Activated T-cell treated with anti-CD3 and anti-CD28 coated beads, Interleukin-2, amount 50 U/mL, for 1 hour (primary cell): ENCODE measurements at regions not wholly inside any gene's neighbourhood (a gene's known extent, or its start where the extent isn't known, plus 50 kb on each side); places are given as distances from the start of the nearest gene placed in this dataset.

Experiments
- DNase-seq: peaks from one replicate; pipeline ENCODE4 v3.0.0-alpha.2; 2020

- no peak for DNase-seq
Measured at GRCh38 chr5:133794771-133795415, 173.5 kb downstream of the C5orf15 start.

- DNase-seq, result no peak
Measured at GRCh38 chr5:133793756-133794465, 174.5 kb downstream of the C5orf15 start.

DNA sequence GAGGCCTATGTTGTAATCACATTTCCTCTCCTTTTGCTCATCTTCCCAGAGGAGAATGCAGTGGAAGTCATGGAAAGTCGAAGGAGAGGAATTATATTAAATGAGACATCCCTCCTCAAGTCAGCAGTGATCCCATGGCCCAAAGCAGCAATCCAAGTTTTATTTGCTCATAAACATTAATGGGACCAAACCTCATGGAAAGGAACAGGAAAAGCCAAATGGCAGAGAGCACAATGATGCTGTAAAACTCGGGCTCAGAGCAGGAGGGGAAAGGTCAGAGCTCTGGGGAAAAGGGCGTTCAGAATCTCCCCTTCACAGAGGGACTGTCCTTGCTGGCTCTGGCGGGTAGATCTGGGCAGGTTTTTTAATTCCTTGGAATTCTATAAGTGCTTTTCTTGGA lies 175.8 kb downstream of the C5orf15 start:
- no peak for DNase-seq

DNA sequence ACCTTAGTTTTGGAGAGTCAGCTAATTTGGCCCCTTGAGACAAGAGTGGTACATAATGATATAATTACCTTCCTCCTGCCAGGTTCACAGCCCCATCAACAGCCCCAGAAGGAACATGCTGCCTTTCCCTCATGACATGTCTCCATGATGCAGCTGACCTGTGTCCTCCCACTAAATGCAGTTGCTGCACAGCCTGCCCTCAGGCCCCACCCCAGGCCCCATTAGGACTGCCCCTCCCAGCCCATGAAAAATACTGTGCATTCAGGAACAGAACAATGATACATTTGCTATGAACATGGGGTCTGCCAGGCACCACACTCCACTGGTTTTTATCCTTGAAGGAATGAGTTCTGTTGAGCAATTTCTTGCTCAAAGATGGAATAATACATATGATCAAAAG lies 176.4 kb downstream of the C5orf15 start:
- DNase-seq, result no peak

DNA sequence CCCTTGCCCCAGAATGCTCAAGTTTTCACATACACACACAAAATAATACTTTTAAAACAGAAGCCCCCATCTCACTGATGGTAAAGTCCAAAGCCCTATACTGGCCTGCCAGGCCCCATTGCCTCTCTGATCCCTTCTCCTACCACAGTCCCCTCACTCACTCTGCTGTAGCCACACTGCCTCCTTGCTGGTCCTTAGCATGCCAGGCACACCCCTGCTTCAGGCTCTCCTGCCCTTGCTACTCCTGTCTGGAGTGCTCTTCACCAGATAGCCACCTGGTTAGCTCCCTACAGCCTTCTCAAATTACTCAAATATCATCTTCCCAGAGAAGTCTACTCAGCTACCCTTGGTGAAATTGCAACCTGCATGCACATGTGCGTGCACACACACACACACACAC lies 177.5 kb downstream of the C5orf15 start:
- no peak for DNase-seq

DNA sequence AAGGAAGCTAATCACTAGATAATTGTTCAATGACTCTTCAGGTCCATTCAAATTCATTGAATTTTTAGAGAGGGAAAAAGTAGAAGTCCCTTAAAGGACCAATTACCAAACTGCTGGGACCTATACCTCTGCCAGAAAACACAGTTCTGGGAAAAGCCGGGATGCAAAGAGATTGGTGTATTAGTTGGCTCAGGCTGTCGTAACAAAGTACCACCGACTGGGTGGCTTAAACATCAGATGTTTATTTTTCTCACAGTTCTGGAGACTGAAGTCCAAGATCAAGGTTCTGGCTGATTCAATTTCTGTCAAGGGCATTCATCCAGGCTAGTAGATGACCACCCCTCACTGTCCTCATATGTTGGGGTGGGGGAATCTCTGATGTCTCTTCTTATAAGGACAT lies 177.1 kb upstream of the FSTL4 start:
- no peak for DNase-seq

DNA sequence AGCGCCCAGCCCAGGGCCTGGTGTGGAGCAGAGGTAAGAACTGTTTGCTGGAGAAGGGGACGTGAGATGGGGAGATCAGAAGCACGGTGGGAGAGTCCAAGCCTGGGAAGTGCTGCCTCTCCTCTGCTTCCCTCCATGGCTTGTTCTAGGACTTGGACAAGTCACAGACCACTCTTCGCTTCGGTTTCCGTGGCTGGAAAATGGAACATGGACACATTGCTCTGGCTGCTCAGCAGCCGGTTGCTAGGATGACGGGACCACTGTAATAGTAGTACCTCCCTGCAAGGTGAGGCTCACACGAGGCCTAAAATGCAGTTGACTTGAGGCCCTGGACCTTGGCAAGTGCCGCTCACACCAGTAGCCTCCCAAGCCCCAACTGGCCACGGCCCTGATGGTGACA lies 175.8 kb upstream of the FSTL4 start:
- DNase-seq, result no peak

DNA sequence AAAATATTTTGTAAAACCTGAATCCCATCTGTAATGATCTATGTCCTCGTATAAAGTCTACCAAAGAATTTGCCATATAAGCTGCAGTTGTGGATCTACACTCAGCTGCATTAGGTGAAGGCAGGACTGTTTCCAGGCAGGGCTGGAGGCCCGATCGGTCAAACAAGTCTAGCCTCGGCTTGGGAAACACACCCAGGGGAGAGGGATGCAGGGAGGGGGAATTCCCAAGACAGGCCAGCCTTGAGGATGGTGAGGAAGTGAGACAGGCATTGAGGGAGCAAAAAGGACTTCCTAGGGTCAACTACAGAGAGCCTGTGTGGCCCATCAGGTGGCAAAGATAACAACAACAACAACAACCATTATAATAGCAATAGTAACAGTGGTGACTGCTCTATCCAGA lies 174.1 kb upstream of the FSTL4 start:
- DNase-seq, result no peak

DNA sequence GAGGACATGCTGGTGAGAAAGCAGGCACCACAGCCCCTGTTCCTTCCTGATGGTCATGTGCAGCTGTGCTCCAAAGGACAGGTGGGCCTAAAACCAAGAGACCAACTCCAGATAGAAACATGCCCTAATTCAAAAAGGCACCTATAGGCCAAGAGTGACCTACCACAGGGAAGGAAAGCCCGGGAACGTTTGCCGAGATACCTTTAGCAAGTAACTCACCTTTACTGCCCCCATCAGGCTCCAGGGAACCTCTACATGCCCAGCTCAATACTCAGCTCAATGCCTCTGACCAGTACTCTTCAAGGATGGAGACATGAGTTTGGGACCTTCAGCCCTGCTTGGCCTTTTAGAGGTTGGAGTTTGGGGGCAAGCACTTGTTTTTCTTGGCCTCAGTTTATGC lies 172.8 kb upstream of the FSTL4 start:
- DNase-seq, result no peak

DNA sequence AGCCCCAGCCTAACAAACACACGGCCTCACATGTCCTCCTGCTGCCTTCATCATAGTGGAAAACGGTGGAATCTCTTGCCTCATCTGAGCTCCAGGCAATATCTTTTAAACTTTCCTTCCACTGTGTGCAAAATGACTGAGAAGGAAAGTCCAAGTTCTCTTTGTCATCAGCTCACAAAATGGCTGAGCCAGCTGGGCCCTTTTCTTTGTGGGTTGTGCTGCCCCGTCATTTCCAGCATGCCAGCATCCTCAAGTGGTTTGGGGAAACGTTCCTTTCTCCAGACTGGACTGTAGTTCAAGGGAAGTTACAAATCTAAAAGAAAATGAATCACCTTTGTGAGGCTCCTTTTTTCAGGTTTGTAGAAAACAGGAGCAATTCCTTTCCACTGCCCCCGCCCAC lies 171.1 kb upstream of the FSTL4 start:
- no peak for DNase-seq

GRCh38 chr5:133782736-133783135 lies 170.4 kb upstream of the FSTL4 start:
- DNase-seq, result no peak

GRCh38 chr5:133781436-133782225 lies 169.3 kb upstream of the FSTL4 start:
- no peak for DNase-seq

DNA sequence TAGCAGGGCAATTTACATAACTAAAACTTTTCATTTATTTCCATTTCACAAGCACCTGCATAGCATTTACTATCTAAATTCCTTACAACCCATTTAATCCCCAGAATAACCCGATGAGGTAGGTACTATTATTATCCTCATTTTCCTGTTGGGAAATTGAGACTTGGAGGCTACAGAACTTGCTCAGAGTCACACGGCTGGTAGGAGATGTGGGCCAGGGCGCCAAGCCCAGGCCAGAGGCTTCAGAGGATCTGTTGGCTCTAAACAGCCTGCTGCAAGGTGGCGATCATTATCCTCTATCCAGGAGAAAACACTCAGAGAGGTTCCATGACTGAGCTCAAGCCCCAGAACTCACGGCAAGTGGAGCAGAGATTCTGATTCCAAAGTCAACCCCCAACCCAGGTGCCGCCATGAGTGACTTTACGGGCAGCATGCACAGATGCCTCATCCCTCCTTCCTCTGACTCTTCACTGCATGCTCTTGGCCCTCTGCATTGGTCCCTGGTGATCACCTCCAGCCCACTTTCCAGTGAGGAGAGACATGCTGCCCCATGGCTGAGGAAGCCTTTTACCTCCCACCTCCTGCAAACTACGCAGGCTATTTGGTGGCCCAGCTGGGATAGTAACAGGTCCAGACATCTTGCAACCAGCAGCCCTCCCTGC lies 168.4 kb upstream of the FSTL4 start:
- DNase-seq, result no peak

DNA sequence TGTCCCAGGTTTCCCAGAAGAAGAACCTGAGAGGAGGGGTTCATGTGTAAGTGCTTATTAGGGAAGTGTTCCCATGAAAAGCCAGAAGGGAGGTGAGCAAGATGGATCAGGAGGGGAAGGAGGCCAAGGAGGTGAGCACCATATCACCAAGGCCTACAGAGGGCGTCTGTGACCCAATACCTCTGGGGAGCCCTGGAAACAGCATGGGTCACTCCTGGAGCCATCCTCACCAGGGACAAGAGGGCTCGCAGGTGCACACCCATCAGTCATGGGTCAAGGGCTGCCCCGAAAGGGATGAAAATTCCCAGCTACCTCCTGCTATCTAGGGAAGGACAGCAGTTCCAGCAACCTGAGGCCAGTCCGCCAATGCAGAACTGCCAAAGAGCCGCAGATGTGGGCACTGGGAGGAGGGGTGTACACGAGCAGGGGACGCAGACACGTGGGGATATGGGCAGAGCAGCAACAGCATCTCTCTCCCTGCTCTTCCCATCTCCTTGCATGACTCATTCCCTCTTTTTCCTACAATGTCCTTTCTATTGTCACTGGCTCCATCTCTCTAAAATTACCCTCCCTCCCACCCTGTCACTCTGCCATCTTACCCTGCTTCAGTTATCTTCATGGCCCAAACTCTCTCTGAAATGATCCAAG lies 167.6 kb upstream of the FSTL4 start:
- DNase-seq, result no peak

- no peak for DNase-seq
Measured at GRCh38 chr5:133778636-133779035, 166.3 kb upstream of the FSTL4 start.

GRCh38 chr5:133777951-133778350 lies 165.6 kb upstream of the FSTL4 start:
- no peak for DNase-seq

DNA sequence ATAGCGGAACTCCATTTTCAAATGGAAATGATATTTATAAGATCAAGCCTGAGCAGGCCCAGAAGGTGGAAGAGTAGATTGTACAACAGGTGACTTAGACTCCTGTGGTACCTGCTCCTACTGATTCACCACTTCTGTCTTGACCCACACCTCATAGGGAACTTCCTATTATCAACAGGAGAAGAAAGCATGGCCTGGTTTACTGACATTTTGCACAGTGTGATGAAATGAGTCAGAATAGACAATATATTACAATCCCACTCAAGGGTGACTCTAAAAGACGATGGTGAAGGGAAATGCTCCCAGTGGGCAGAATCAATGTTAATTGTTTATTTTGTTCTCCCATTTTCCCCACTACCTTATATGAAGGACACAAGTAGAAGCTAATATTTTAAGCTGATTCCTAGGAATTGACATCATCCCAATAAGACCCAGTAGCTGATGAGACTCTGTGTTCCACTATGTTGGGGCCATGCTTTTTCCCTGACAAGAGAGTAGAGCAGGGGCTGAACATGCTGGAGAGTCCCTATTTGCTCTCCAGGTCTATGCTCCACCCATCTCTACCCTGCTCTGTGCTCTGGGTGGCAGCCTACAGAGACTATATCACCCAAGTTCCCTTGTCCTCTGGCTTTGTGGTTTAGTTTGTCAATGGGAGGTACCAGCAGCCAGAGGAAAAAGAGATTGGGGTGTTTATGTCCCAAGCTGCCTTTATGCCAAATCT lies 163.4 kb upstream of the FSTL4 start:
- no peak for DNase-seq

- no peak for DNase-seq
Measured at GRCh38 chr5:133773247-133774202, 161.2 kb upstream of the FSTL4 start.

- DNase-seq, result no peak
Measured at GRCh38 chr5:133769842-133770241, 157.5 kb upstream of the FSTL4 start.

DNA sequence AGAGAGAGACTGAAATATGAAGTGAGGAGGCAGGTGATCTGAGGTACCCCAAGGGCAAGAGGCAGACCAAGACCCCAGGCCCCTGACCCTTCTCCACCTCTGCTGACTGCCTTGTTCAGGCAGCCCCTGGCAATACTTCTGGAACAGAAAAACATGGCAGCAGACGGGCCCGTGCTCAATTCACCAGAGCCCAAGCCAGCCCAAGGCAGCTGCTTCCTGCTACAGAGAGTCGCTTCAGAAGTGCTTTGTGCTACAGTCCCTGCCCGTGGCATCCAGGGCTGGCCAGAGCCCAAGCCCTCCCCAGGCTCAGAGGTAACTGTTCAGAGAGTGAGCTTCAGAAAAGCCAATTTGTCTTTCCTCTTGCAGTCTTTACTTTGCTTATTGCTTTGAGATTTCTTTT lies 151.4 kb upstream of the FSTL4 start:
- DNase-seq, result no peak

GRCh38 chr5:133761632-133762031 lies 149.3 kb upstream of the FSTL4 start:
- no peak for DNase-seq
